H9 (cell line): ENCODE measurements at regions not wholly inside any gene's neighbourhood (a gene's known extent, or its start where the extent isn't known, plus 50 kb on each side); places are given as distances from the start of the nearest gene placed in this dataset.

ENCODE experiments used
- DNase-seq: peaks from one replicate; pipeline ENCODE4 v3.0.0-alpha.2; 2017
- H2AFZ ChIP-seq: one replicate; pipeline ENCODE4 v1.6.1; 2013; ENCODE audit warnings: mild to moderate bottlenecking, low read length, control low read depth, moderate library complexity
- H2AK5ac ChIP-seq: 2 replicates; pipeline ENCODE4 v1.6.1; 2013; ENCODE audit warnings: low read length, control low read depth, mixed read lengths; ENCODE audit not compliant: insufficient read length
- H2BK120ac ChIP-seq: one replicate; pipeline ENCODE4 v1.6.1; 2013; ENCODE audit warnings: low read depth, mild to moderate bottlenecking, low read length, control low read depth, inconsistent platforms; ENCODE audit not compliant: poor library complexity, severe bottlenecking
- H2BK12ac ChIP-seq: 2 replicates; pipeline ENCODE4 v1.6.1; 2013; ENCODE audit warnings: low read length, control low read depth, mixed read lengths, low read depth; ENCODE audit not compliant: insufficient read length
- H2BK15ac ChIP-seq: 2 replicates; pipeline ENCODE4 v1.6.1; 2013; ENCODE audit warnings: low read depth, low read length, control low read depth
- H2BK20ac ChIP-seq: one replicate; pipeline ENCODE4 v1.6.1; 2013; ENCODE audit warnings: low read depth, mild to moderate bottlenecking, low read length, control low read depth, inconsistent platforms; ENCODE audit not compliant: poor library complexity, severe bottlenecking
- H2BK5ac ChIP-seq: 2 replicates; pipeline ENCODE4 v1.6.1; 2013; ENCODE audit warnings: low read length, control low read depth, mixed read lengths; ENCODE audit not compliant: insufficient read length
- H3K14ac ChIP-seq: 2 replicates; pipeline ENCODE4 v1.6.1; 2013; ENCODE audit warnings: low read length, control low read depth; ENCODE audit not compliant: insufficient read depth
- H3K18ac ChIP-seq: 2 replicates; pipeline ENCODE4 v1.6.1; 2013; ENCODE audit warnings: low read depth, mild to moderate bottlenecking, mixed read lengths, low read length, control low read depth; ENCODE audit not compliant: insufficient read length
- H3K23ac ChIP-seq: 2 replicates; pipeline ENCODE4 v1.6.1; 2013; ENCODE audit warnings: low read length, control low read depth, mixed read lengths, low read depth; ENCODE audit not compliant: insufficient read length
- H3K23me2 ChIP-seq: 2 replicates; pipeline ENCODE4 v1.6.1; 2013; ENCODE audit warnings: low read depth, mild to moderate bottlenecking, mixed read lengths, low read length, control low read depth; ENCODE audit not compliant: insufficient read length, poor library complexity, severe bottlenecking
- H3K27ac ChIP-seq: 2 replicates; pipeline ENCODE4 v1.5.1; 2013; ENCODE audit warnings: low read length, control low read depth, mixed read lengths, low read depth; ENCODE audit not compliant: insufficient read length
- H3K27me3 ChIP-seq: 2 replicates; pipeline ENCODE4 v1.6.1; 2013; ENCODE audit warnings: low read length, control low read depth, inconsistent platforms; ENCODE audit not compliant: insufficient read depth
- H3K4ac ChIP-seq: 2 replicates; pipeline ENCODE4 v1.6.1; 2013; ENCODE audit warnings: low read depth, mild to moderate bottlenecking, control low read depth, inconsistent platforms, low read length, moderate library complexity
- H3K4me1 ChIP-seq: 2 replicates; pipeline ENCODE4 v1.6.1; 2013; ENCODE audit warnings: low read length, control low read depth, inconsistent platforms; ENCODE audit not compliant: insufficient read depth
- H3K4me2 ChIP-seq: 2 replicates; pipeline ENCODE4 v1.6.1; 2013; ENCODE audit warnings: low read length, control low read depth, mixed read lengths; ENCODE audit not compliant: insufficient read length, insufficient read depth
- H3K56ac ChIP-seq: 2 replicates; pipeline ENCODE4 v1.6.1; 2013; ENCODE audit warnings: low read depth, mild to moderate bottlenecking, mixed read lengths, low read length, control low read depth; ENCODE audit not compliant: insufficient read length
- H3K79me1 ChIP-seq: 2 replicates; pipeline ENCODE4 v1.6.1; 2013; ENCODE audit warnings: low read depth, mild to moderate bottlenecking, moderate library complexity, low read length, control low read depth, inconsistent platforms; ENCODE audit not compliant: insufficient read depth, poor library complexity, severe bottlenecking
- H3K79me2 ChIP-seq: 2 replicates; pipeline ENCODE4 v1.6.1; 2013; ENCODE audit warnings: low read length, control low read depth, inconsistent platforms; ENCODE audit not compliant: insufficient read depth
- H3K9ac ChIP-seq: 2 replicates; pipeline ENCODE4 v1.6.1; 2013; ENCODE audit warnings: low read length, control low read depth, mixed read lengths; ENCODE audit not compliant: insufficient read length; ENCODE audit errors: extremely low read depth
- H3K9me3 ChIP-seq: one replicate; pipeline ENCODE4 v1.6.1; 2013; ENCODE audit warnings: low read depth, low read length, inconsistent platforms; ENCODE audit not compliant: control insufficient read depth
- H3T11ph ChIP-seq: one replicate; pipeline ENCODE4 v1.6.1; 2013; ENCODE audit warnings: mild to moderate bottlenecking, low read length, control low read depth, inconsistent platforms
- H4K20me1 ChIP-seq: one replicate; pipeline ENCODE4 v1.6.1; 2013; ENCODE audit not compliant: control insufficient read depth, insufficient read length, insufficient read depth
- H4K5ac ChIP-seq: 2 replicates; pipeline ENCODE4 v1.6.1; 2013; ENCODE audit warnings: low read depth, mild to moderate bottlenecking, mixed read lengths, low read length, control low read depth; ENCODE audit not compliant: insufficient read length
- H4K8ac ChIP-seq: replicated peaks from 2 replicates; pipeline ENCODE4 v1.6.1; 2013; ENCODE audit warnings: low read length, control low read depth, mixed read lengths, low read depth; ENCODE audit not compliant: insufficient read length
- H4K91ac ChIP-seq: 2 replicates; pipeline ENCODE4 v1.6.1; 2013; ENCODE audit warnings: low read depth, mild to moderate bottlenecking, moderate library complexity, mixed read lengths, low read length, control low read depth; ENCODE audit not compliant: insufficient read length
- H3K27ac Mint-ChIP-seq, 3 experiments: 2 replicates in 2 of 3; 3 replicates in 1 of 3; pipeline ENCODE4 v1.8.0; 2020 to 2021; ENCODE audit warnings: mixed read lengths in 3 of 3, mild to moderate bottlenecking in 1 of 3, moderate library complexity in 1 of 3
- H3K27me3 Mint-ChIP-seq: 2 replicates; pipeline ENCODE4 v1.8.0; 2021; ENCODE audit warnings: low read depth, mild to moderate bottlenecking, moderate library complexity, mixed read lengths
- H3K36me3 Mint-ChIP-seq, 3 experiments: 2 replicates in 2 of 3; 3 replicates in 1 of 3; pipeline ENCODE4 v1.8.0; 2020 to 2021; ENCODE audit warnings: low read depth in 3 of 3, mixed read lengths in 3 of 3; ENCODE audit not compliant: insufficient read depth in 1 of 3
- H3K4me1 Mint-ChIP-seq, 2 experiments: 2 replicates each; pipeline ENCODE4 v1.8.0; 2020; ENCODE audit warnings: mixed read lengths in 2 of 2
- H3K4me3 Mint-ChIP-seq, 2 experiments: 2 replicates in 1 of 2; 3 replicates in 1 of 2; pipeline ENCODE4 v1.8.0; 2020 to 2021; ENCODE audit warnings: mild to moderate bottlenecking in 2 of 2, mixed read lengths in 2 of 2, moderate library complexity in 1 of 2
- H3K9me3 Mint-ChIP-seq, 2 experiments: 2 replicates in 1 of 2; 3 replicates in 1 of 2; pipeline ENCODE4 v1.8.0; 2020; ENCODE audit warnings: mild to moderate bottlenecking in 2 of 2, mixed read lengths in 2 of 2, moderate library complexity in 1 of 2
- CTCF ChIP-seq: fragments of 200-600 bp; sonication (generic); conservative IDR thresholded peaks from 3 replicates; pipeline ENCODE4 v1.8.0; 2021; ENCODE audit warnings: antibody characterized with exemption, mild to moderate bottlenecking
- WGBS: extraction: QIAGEN DNeasy Blood & Tissue Kit; methylation state at CpG from one replicate; pipeline ENCODE4 v1.1.7; 2013; ENCODE audit warnings: missing lambda C conversion rate, low lambda C conversion rate, mixed read lengths; ENCODE audit not compliant: insufficient read length; ENCODE audit errors: extremely low coverage; 5-methylcytosine and 5-hydroxymethylcytosine counted together

GRCh38 chr16:77066896-77067496, 124.0 kb upstream of the MON1B start:
- H2BK5ac ChIP-seq = no peak overlapping the region
- H4K91ac ChIP-seq = no peak overlapping the region
- peaks cover 32 to 34% of the 10 kb centered on the region in 2 experiments for H3K4me1 Mint-ChIP-seq
- no peak overlapping the region for H3K14ac ChIP-seq
- H3K4ac ChIP-seq = no peak overlapping the region
- no peak overlapping the region for H2AK5ac ChIP-seq
- no peaks in the 10 kb centered on the region for H3K36me3 Mint-ChIP-seq
- H4K20me1 ChIP-seq = no peaks in the 10 kb centered on the region
- H2BK12ac ChIP-seq = no peak overlapping the region
- no peak overlapping the region for H3K27ac ChIP-seq
- no peak overlapping the region for H4K5ac ChIP-seq
- no peaks in the 10 kb centered on the region for H3K23me2 ChIP-seq
- H2BK20ac ChIP-seq = no peak overlapping the region
- DNase-seq = no peak
- H3K18ac ChIP-seq = no peak overlapping the region
- no peak overlapping the region for H3K4me2 ChIP-seq
- no peak overlapping the region for H3K27ac Mint-ChIP-seq
- H3K9me3 Mint-ChIP-seq = no peaks in the 10 kb centered on the region
- H2BK120ac ChIP-seq = no peak overlapping the region
- no peak for TF ChIP-seq CTCF
- no CpG with 5 or more reads among the region's 9 CpGs for WGBS
- H3T11ph ChIP-seq = no peak overlapping the region
- no peak overlapping the region for H3K9ac ChIP-seq
- H3K9me3 ChIP-seq = no peaks in the 10 kb centered on the region
- no peak overlapping the region for H3K4me3 Mint-ChIP-seq
- H2BK15ac ChIP-seq = no peak overlapping the region
- no peaks in the 10 kb centered on the region for H3K27me3 Mint-ChIP-seq
- H3K79me2 ChIP-seq = no peaks in the 10 kb centered on the region
- no peak overlapping the region for H3K23ac ChIP-seq
- no peak overlapping the region for H2AFZ ChIP-seq
- H3K56ac ChIP-seq = no peak overlapping the region
- no peaks in the 10 kb centered on the region for H3K79me1 ChIP-seq
- no peaks in the 10 kb centered on the region for H3K27me3 ChIP-seq
- peaks cover 4% of the 10 kb centered on the region; the same call in 1 of the 2 replicates for H3K4me1 ChIP-seq
- H4K8ac ChIP-seq = no peak overlapping the region
